HFFc6 (cell line): ENCODE measurements at regions not wholly inside any gene's neighbourhood (a gene's known extent, or its start where the extent isn't known, plus 50 kb on each side); places are given as distances from the start of the nearest gene placed in this dataset.
"Not testable (repeated sequence)": the region's sequence is repeated elsewhere in the genome, so short reads cannot be mapped to it uniquely, and the experiment has no call there.

Experiments used
- DNase-seq: peaks from one replicate; pipeline ENCODE4 v3.0.0-alpha.2; 2018
- H3K27ac Mint-ChIP-seq: 2 replicates; pipeline ENCODE4 v1.8.0; 2020; ENCODE audit warnings: mild to moderate bottlenecking, mixed read lengths
- H3K27me3 Mint-ChIP-seq: 2 replicates; pipeline ENCODE4 v1.8.0; 2021; ENCODE audit warnings: mild to moderate bottlenecking, moderate library complexity, mixed read lengths; ENCODE audit not compliant: insufficient read depth
- H3K36me3 Mint-ChIP-seq: 2 replicates; pipeline ENCODE4 v1.8.0; 2021; ENCODE audit warnings: low read depth, mixed read lengths
- H3K4me1 Mint-ChIP-seq: 2 replicates; pipeline ENCODE4 v1.8.0; 2020; ENCODE audit warnings: low read depth, mixed read lengths
- H3K4me3 Mint-ChIP-seq: 2 replicates; pipeline ENCODE4 v1.8.0; 2020; ENCODE audit warnings: mild to moderate bottlenecking, moderate library complexity, mixed read lengths
- H3K9me3 Mint-ChIP-seq: 2 replicates; pipeline ENCODE4 v1.8.0; 2020; ENCODE audit warnings: mild to moderate bottlenecking, mixed read lengths
- TF ChIP-seq, protein P1 (sequence below): fragments of 200-600 bp; sonication (generic); IDR thresholded peaks from 2 replicates; pipeline ENCODE4 v1.5.0; 2021; ENCODE audit warnings: antibody characterized with exemption, mild to moderate bottlenecking

- H3K36me3 Mint-ChIP-seq: no peaks in the 10 kb centered on the region
- H3K27me3 Mint-ChIP-seq: peaks cover 5% of the 10 kb centered on the region; the same call in 1 of the 2 replicates
- no peak overlapping the region for H3K4me3 Mint-ChIP-seq
- TF ChIP-seq, protein P1, sequence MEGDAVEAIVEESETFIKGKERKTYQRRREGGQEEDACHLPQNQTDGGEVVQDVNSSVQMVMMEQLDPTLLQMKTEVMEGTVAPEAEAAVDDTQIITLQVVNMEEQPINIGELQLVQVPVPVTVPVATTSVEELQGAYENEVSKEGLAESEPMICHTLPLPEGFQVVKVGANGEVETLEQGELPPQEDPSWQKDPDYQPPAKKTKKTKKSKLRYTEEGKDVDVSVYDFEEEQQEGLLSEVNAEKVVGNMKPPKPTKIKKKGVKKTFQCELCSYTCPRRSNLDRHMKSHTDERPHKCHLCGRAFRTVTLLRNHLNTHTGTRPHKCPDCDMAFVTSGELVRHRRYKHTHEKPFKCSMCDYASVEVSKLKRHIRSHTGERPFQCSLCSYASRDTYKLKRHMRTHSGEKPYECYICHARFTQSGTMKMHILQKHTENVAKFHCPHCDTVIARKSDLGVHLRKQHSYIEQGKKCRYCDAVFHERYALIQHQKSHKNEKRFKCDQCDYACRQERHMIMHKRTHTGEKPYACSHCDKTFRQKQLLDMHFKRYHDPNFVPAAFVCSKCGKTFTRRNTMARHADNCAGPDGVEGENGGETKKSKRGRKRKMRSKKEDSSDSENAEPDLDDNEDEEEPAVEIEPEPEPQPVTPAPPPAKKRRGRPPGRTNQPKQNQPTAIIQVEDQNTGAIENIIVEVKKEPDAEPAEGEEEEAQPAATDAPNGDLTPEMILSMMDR: no peak
- H3K27ac Mint-ChIP-seq: no peak overlapping the region; the same call in 1 of the 2 replicates
- H3K9me3 Mint-ChIP-seq: no peaks in the 10 kb centered on the region
- no peak for DNase-seq
- peaks cover 38% of the 10 kb centered on the region for H3K4me1 Mint-ChIP-seq
Observed at GRCh38 chr14:100427166-100427565, 104.0 kb downstream of the SLC25A47 start.

DNA sequence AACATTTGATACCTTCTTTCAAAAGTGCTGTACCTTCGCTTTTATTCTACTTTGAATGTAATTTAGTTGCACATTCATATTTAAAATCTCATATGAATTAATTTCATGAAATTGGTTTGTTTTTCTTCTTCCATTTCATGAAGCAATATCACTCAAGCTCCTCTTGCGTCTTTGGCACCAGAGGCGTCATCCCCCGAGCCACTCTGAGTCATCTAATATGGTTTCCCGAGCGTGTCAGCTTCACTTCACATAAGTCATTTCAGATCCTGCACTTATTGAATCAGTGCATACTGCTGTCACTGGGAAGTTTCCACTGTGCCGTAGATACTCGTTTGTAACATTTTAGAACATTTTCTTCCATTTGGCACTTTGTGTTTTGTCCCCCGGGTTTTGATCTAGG is 105.6 kb downstream of the SLC25A47 start:
- peaks cover 34% of the 10 kb centered on the region for H3K4me1 Mint-ChIP-seq
- H3K9me3 Mint-ChIP-seq: no peaks in the 10 kb centered on the region
- peaks cover 5% of the 10 kb centered on the region; the same call in 1 of the 2 replicates for H3K27me3 Mint-ChIP-seq
- TF ChIP-seq, protein P1: no peak
- no peak overlapping the region for H3K4me3 Mint-ChIP-seq
- no peaks in the 10 kb centered on the region for H3K36me3 Mint-ChIP-seq
- no peak overlapping the region for H3K27ac Mint-ChIP-seq
- DNase-seq: no peak

GRCh38 chr14:100429537-100429936 is 106.4 kb downstream of the SLC25A47 start:
- Mint-ChIP-seq H3K27me3 (peaks cover 5% of the 10 kb centered on the region; the same call in 1 of the 2 replicates), H3K27ac (no peak overlapping the region), H3K4me1 (peaks cover 36% of the 10 kb centered on the region), H3K36me3 (no peaks in the 10 kb centered on the region), H3K4me3 (no peak overlapping the region), H3K9me3 (no peaks in the 10 kb centered on the region)
- no peak for DNase-seq
- TF ChIP-seq, protein P1: no peak

- H3K4me1 Mint-ChIP-seq: peaks cover 36% of the 10 kb centered on the region
- peaks cover 5% of the 10 kb centered on the region; the same call in 1 of the 2 replicates for H3K27me3 Mint-ChIP-seq
- H3K9me3 Mint-ChIP-seq: no peaks in the 10 kb centered on the region
- TF ChIP-seq, protein P1: no peak
- no peak overlapping the region for H3K4me3 Mint-ChIP-seq
- no peak for DNase-seq
- H3K36me3 Mint-ChIP-seq: no peaks in the 10 kb centered on the region
- H3K27ac Mint-ChIP-seq: no peak overlapping the region
Observed at GRCh38 chr14:100430571-100430970, 107.4 kb downstream of the SLC25A47 start.

DNA sequence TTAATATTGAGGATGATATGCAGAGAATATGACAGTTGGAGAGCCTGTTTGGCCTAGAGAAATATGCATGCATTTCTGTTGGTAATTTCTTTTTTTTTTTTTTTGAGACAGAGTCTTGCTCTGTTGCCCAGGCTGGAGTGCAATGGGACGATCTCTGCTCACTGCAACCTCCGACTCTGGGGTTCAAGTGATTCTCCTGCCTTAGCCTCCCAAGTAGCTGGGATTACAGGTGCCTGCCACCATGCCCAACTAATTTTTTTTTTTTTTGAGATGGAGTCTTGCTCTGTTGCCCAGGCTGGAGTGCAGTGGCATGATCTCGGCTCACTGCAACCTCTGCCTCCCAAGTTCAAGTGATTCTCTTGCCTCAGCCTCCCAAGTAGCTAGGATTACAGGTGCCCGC is 108.3 kb downstream of the SLC25A47 start:
- DNase-seq, H3K9me3 Mint-ChIP-seq, H3K36me3 Mint-ChIP-seq, H3K27me3 Mint-ChIP-seq, H3K4me3 Mint-ChIP-seq, H3K27ac Mint-ChIP-seq: not testable (repeated sequence)
- H3K4me1 Mint-ChIP-seq: peaks cover 36% of the 10 kb centered on the region

DNA sequence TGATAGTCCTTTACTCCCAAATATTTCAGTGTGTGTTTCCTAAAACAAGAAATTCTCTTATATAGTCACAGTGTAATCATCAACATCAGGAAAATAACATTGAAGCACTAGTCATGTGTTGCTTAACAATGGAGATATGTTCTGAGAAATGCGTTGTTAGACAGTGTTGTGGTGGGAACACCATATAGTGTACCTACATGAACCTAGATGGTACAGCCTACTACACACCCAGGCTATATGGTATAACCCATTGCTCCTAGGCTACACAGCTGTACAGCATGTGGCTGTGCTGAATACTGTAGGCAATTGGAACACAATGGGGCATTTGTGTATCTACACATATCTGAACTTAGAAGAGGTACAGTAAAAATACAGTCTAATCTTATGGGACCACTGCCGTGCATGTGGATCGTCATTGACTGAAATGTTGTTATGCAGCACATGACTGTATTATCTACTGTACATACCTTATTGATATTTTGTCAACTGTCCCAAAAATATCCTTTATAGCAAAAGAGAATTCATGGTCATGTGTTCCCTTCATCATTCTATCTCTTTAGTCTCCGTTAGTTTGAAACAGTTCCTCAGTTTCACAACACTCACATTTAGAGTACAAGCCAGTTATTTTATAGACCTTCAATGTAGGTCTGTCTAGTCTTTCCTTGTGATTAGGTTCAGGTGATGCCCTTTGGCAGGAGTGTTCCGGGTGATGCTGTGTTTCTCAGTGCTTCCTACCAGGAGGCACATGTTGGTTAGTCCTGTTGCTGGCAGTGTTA is 109.7 kb downstream of the SLC25A47 start:
- H3K27me3 Mint-ChIP-seq: peaks cover 3% of the 10 kb centered on the region; the same call in 1 of the 2 replicates
- H3K36me3 Mint-ChIP-seq: no peaks in the 10 kb centered on the region
- TF ChIP-seq, protein P1: no peak
- DNase-seq: no peak
- H3K27ac Mint-ChIP-seq: no peak overlapping the region
- H3K4me1 Mint-ChIP-seq: peaks cover 37% of the 10 kb centered on the region
- no peaks in the 10 kb centered on the region for H3K9me3 Mint-ChIP-seq
- no peak overlapping the region for H3K4me3 Mint-ChIP-seq
